ENCODE measurements at regions not wholly inside any gene's neighbourhood (a gene's known extent, or its start where the extent isn't known, plus 50 kb on each side); places are given as distances from the start of the nearest gene placed in this dataset.

GRCh38 chr3:118108769-118109168 lies 925.9 kb downstream of the IGSF11 start:
- no peak for TF ChIP-seq POLR2A (IDR thresholded peaks at IDR 0.05)
- TF ChIP-seq, protein P1, sequence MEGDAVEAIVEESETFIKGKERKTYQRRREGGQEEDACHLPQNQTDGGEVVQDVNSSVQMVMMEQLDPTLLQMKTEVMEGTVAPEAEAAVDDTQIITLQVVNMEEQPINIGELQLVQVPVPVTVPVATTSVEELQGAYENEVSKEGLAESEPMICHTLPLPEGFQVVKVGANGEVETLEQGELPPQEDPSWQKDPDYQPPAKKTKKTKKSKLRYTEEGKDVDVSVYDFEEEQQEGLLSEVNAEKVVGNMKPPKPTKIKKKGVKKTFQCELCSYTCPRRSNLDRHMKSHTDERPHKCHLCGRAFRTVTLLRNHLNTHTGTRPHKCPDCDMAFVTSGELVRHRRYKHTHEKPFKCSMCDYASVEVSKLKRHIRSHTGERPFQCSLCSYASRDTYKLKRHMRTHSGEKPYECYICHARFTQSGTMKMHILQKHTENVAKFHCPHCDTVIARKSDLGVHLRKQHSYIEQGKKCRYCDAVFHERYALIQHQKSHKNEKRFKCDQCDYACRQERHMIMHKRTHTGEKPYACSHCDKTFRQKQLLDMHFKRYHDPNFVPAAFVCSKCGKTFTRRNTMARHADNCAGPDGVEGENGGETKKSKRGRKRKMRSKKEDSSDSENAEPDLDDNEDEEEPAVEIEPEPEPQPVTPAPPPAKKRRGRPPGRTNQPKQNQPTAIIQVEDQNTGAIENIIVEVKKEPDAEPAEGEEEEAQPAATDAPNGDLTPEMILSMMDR (IDR thresholded peaks at IDR 0.05) = no peak

Measured in Peyer's patch (tissue), 4 donors.